SK-N-SH (cell line): ENCODE measurements at regions not wholly inside any gene's neighbourhood (a gene's known extent, or its start where the extent isn't known, plus 50 kb on each side); places are given as distances from the start of the nearest gene placed in this dataset.

Experiments used
- CTCF ChIA-PET: fragments of 300-600, 350-600 bp; formaldehyde crosslinking; extraction: SDS; loops from one replicate; lab custom pipeline; 2021; lab: Yijun Ruan, JAX
- POLR2A ChIA-PET: fragments of 350-600 bp; sonication (Branson Sonifier 250); formaldehyde crosslinking; extraction: SDS; loops from one replicate; lab custom pipeline; 2020; ENCODE audit warnings: antibody characterized with exemption, inconsistent platforms; lab: Yijun Ruan, JAX
- DNase-seq: peaks from one replicate; pipeline ENCODE4 v3.0.0; 2012
- H2AFZ ChIP-seq: fragments of 200-600 bp; sonication (generic); 2 replicates; pipeline ENCODE4 v1.8.1; 2016; ENCODE audit warnings: antibody characterized with exemption, mild to moderate bottlenecking, low read depth
- H3F3A ChIP-seq: fragments of 200-600 bp; sonication (generic); replicated peaks from 2 replicates; pipeline ENCODE3; 2016; ENCODE audit warnings: antibody characterized with exemption, mild to moderate bottlenecking; ENCODE audit not compliant: insufficient read depth
- H3K27ac ChIP-seq, 2 experiments: fragments of 200-500 bp in 1 of 2; fragments of 200-600 bp in 1 of 2; sonication (Bioruptor generic) in 1 of 2; sonication (generic), shearing (Covaris generic) in 1 of 2; 2 replicates each; pipeline versions ENCODE4 v1.5.1 to v1.6.1; 2014 to 2016; ENCODE audit warnings: low read depth in 2 of 2, inconsistent platforms in 1 of 2, low read length in 1 of 2, mild to moderate bottlenecking in 1 of 2, mixed read lengths in 1 of 2
- H3K27me3 ChIP-seq: fragments of 200-600 bp; sonication (generic), shearing (Covaris generic); 2 replicates; pipeline ENCODE4 v1.6.1; 2016; ENCODE audit warnings: mixed run types; ENCODE audit not compliant: insufficient read depth
- H3K36me3 ChIP-seq, 2 experiments: fragments of 200-500 bp in 1 of 2; fragments of 200-600 bp in 1 of 2; sonication (Bioruptor generic) in 1 of 2; sonication (generic) in 1 of 2; replicated peaks in 1 of 2; 2 replicates each; pipeline versions ENCODE3 to v1.5.1; 2014 to 2016; ENCODE audit warnings: low read length in 1 of 2, mild to moderate bottlenecking in 1 of 2; ENCODE audit not compliant: insufficient read depth in 2 of 2, control insufficient read depth in 1 of 2
- H3K4me1 ChIP-seq, 2 experiments: fragments of 200-500 bp in 1 of 2; fragments of 200-600 bp in 1 of 2; sonication (Bioruptor generic) in 1 of 2; sonication (generic), shearing (Covaris generic) in 1 of 2; 2 replicates each; pipeline versions ENCODE4 v1.5.1 to v1.6.1; 2014 to 2016; ENCODE audit warnings: low read depth in 1 of 2, low read length in 1 of 2, mixed run types in 1 of 2; ENCODE audit not compliant: insufficient read depth in 2 of 2, control insufficient read depth in 1 of 2
- H3K4me2 ChIP-seq: fragments of 200-600 bp; sonication (generic), shearing (Covaris generic); 2 replicates; pipeline ENCODE4 v1.6.1; 2017; ENCODE audit warnings: mixed run types
- H3K4me3 ChIP-seq, 2 experiments: fragments of 200-500 bp in 1 of 2; fragments of 200-600 bp in 1 of 2; sonication (Bioruptor generic) in 1 of 2; sonication (generic), shearing (Covaris generic) in 1 of 2; 2 replicates each; pipeline versions ENCODE4 v1.5.1 to v1.8.1; 2014 to 2016; ENCODE audit warnings: low read depth in 2 of 2, inconsistent platforms in 1 of 2, low read length in 1 of 2, mild to moderate bottlenecking in 1 of 2, mixed read lengths in 1 of 2, moderate library complexity in 1 of 2
- H3K79me2 ChIP-seq: fragments of 200-600 bp; sonication (generic); 2 replicates; pipeline ENCODE4 v1.8.1; 2017; ENCODE audit warnings: mild to moderate bottlenecking; ENCODE audit not compliant: insufficient read depth
- H3K9ac ChIP-seq: fragments of 200-600 bp; sonication (generic); 2 replicates; pipeline ENCODE4 v1.6.1; 2017; ENCODE audit warnings: mixed run types
- H3K9me2 ChIP-seq: fragments of 200-600 bp; sonication (generic); 2 replicates; pipeline ENCODE4 v1.6.1; 2017; ENCODE audit warnings: mixed run types
- H3K9me3 ChIP-seq: fragments of 200-600 bp; sonication (generic); 2 replicates; pipeline ENCODE4 v1.6.1; 2017; ENCODE audit warnings: mixed run types, mild to moderate bottlenecking, moderate library complexity
- H4K20me1 ChIP-seq: fragments of 200-600 bp; sonication (generic); 2 replicates; pipeline ENCODE4 v1.6.1; 2017; ENCODE audit warnings: mild to moderate bottlenecking, mixed run types; ENCODE audit not compliant: insufficient read depth
- CTCF ChIP-seq: fragments of 200-600 bp; sonication (generic); IDR thresholded peaks from 2 replicates; pipeline ENCODE4 v1.6.1; 2017; ENCODE audit warnings: antibody characterized with exemption, mild to moderate bottlenecking, moderate library complexity
- ELF1 ChIP-seq: IDR thresholded peaks from 2 replicates; pipeline ENCODE4 v1.4.0; 2012
- EP300 ChIP-seq, 2 experiments: IDR thresholded peaks; 2 replicates each; pipeline versions ENCODE4 v1.4.0 to v1.6.1; 2012; ENCODE audit warnings: borderline replicate concordance in 1 of 2, low read depth in 1 of 2, low read length in 1 of 2
- FOSL2 ChIP-seq: IDR thresholded peaks from 2 replicates; pipeline ENCODE4 v1.4.0; 2012; ENCODE audit warnings: low read depth, mild to moderate bottlenecking, moderate library complexity, borderline replicate concordance
- FOXJ3 ChIP-seq: sonication (generic); formaldehyde crosslinking; IDR thresholded peaks from 2 replicates; pipeline ENCODE4 v1.5.1; 2020; ENCODE audit warnings: mild to moderate bottlenecking, missing genetic modification reagents
- GABPA ChIP-seq: IDR thresholded peaks from 2 replicates; pipeline ENCODE4 v1.4.0; 2012; ENCODE audit warnings: low read depth, mild to moderate bottlenecking
- IRF3 ChIP-seq: fragments of 150-350 bp; IDR thresholded peaks from 2 replicates; pipeline ENCODE4 v1.6.1; 2016; ENCODE audit warnings: mild to moderate bottlenecking, low read depth, low read length
- JUND ChIP-seq: IDR thresholded peaks from 2 replicates; pipeline ENCODE4 v1.4.0; 2012
- MXI1 ChIP-seq: IDR thresholded peaks from 2 replicates; pipeline ENCODE4 v1.6.1; 2012; ENCODE audit warnings: mild to moderate bottlenecking, low read depth, low read length, improper control_type of control experiment
- NRF1 ChIP-seq: IDR thresholded peaks from 2 replicates; pipeline ENCODE4 v1.6.1; 2012; ENCODE audit warnings: low read depth, mild to moderate bottlenecking, low read length
- POLR2AphosphoS5 ChIP-seq: IDR thresholded peaks from 2 replicates; pipeline ENCODE4 v1.6.1; 2012; ENCODE audit warnings: low read depth, low read length
- RCOR1 ChIP-seq: fragments of 150-350 bp; IDR thresholded peaks from 2 replicates; pipeline ENCODE4 v1.6.1; 2017; ENCODE audit warnings: antibody characterized with exemption, low read length
- RFX5 ChIP-seq: IDR thresholded peaks from 2 replicates; pipeline ENCODE4 v1.6.1; 2012; ENCODE audit warnings: mild to moderate bottlenecking, improper control_type of control experiment, low read length
- RXRA ChIP-seq: IDR thresholded peaks from 2 replicates; pipeline ENCODE4 v1.4.0; 2012; ENCODE audit warnings: low read depth, mild to moderate bottlenecking, borderline replicate concordance
- SIN3A ChIP-seq: IDR thresholded peaks from 2 replicates; pipeline ENCODE4 v1.6.1; 2012; ENCODE audit warnings: low read depth, mild to moderate bottlenecking, low read length, moderate library complexity, borderline replicate concordance
- SMC3 ChIP-seq: IDR thresholded peaks from 2 replicates; pipeline ENCODE4 v1.6.1; 2012; ENCODE audit warnings: low read depth, low read length, improper control_type of control experiment
- TAF1 ChIP-seq: IDR thresholded peaks from 2 replicates; pipeline ENCODE4 v1.6.1; 2012; ENCODE audit warnings: low read depth, mild to moderate bottlenecking, low read length, moderate library complexity, borderline replicate concordance
- TEAD4 ChIP-seq: IDR thresholded peaks from 2 replicates; pipeline ENCODE4 v1.4.0; 2012; ENCODE audit warnings: mild to moderate bottlenecking, borderline replicate concordance; ENCODE audit not compliant: insufficient read depth
- YY1 ChIP-seq: IDR thresholded peaks from 2 replicates; pipeline ENCODE4 v1.4.0; 2012; ENCODE audit warnings: low read depth, mild to moderate bottlenecking
- WGBS: methylation state at CpG from one replicate; pipeline ENCODE4 v1.1.6; 2017; ENCODE audit warnings: low lambda C conversion rate; 5-methylcytosine and 5-hydroxymethylcytosine counted together
- TF ChIP-seq, protein P1 (sequence below): fragments of 150-350 bp; IDR thresholded peaks from 2 replicates; pipeline ENCODE4 v1.6.1; 2017; ENCODE audit warnings: antibody characterized with exemption, low read length, low read depth, borderline replicate concordance
- TF ChIP-seq, protein P2 (sequence below): IDR thresholded peaks from 2 replicates; pipeline ENCODE4 v1.4.0; 2012; ENCODE audit warnings: low read depth, borderline replicate concordance

DNA sequence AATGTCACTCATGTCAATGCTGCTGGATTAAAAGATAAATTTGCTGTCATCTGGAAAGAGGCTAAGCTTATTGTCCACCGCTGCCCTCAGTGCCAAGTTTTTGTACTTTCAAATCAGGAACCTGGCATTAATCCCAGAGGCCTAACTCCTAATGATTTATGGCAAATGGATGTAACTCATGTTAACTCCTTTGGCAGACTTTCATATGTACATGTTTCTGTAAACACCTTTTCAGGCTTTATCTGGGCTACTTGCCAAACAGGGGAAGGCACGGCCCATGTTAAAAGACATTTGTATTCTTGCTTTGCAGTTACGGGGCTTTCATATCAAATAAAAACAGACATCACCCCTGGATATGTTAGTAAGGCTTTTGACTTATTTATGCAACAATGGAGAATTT, 608.0 kb upstream of the ACO1 start (continued):
- TF ChIP-seq RFX5 (no peak), GABPA (no peak), SIN3A (no peak), POLR2AphosphoS5 (no peak)

DNA sequence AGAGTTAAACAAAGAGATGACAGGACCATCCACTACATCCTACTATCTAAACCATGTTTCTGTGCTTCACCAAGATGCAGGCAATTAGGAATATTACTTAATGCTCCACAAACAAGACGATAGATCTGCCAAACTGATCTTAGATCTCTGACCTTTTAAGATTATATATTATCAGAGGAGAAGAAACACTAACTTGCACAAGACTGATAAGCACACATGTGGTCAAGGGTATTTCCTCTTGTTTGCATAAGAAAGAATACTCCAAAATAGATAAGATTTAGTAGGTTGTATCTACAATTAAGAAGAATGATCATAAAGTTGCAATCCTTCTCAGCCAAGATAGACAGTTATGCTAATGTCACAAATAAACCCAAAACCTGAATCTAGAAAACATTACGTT, 601.0 kb upstream of the ACO1 start:
- Histone ChIP-seq H3F3A (no peaks in the 10 kb centered on the region), H4K20me1 (no peaks in the 10 kb centered on the region), H3K4me2 (no peak overlapping the region), H3K4me1 (no peaks in the 10 kb centered on the region), H3K9me2 (0 out of 2 replicates have a peak, but pooled peaks cover 5% of the 10 kb centered on the region), H3K36me3 (no peaks in the 10 kb centered on the region), H3K27me3 (no peaks in the 10 kb centered on the region)
- CTCF ChIA-PET: no interaction called here
- no peak for DNase-seq
- no peak for TF ChIP-seq NRF1
- TF ChIP-seq YY1: no peak
- TF ChIP-seq TEAD4: no peak
- no peak for TF ChIP-seq TAF1
- no peak for TF ChIP-seq FOSL2
- no peak for TF ChIP-seq EP300 (IDR thresholded peaks at IDR 0.05; ENCODE audit: borderline replicate concordance in 1 of 2, low read depth in 1 of 2, low read length in 1 of 2)
- TF ChIP-seq RXRA: no peak
- TF ChIP-seq JUND: no peak
- TF ChIP-seq FOXJ3 (CRISPR knock-in tag): no peak
- no peak for TF ChIP-seq SIN3A
- no peak for TF ChIP-seq SMC3
- no peak for TF ChIP-seq CTCF
- no peak for TF ChIP-seq ELF1
- no peak for TF ChIP-seq RFX5
- TF ChIP-seq, protein P1, sequence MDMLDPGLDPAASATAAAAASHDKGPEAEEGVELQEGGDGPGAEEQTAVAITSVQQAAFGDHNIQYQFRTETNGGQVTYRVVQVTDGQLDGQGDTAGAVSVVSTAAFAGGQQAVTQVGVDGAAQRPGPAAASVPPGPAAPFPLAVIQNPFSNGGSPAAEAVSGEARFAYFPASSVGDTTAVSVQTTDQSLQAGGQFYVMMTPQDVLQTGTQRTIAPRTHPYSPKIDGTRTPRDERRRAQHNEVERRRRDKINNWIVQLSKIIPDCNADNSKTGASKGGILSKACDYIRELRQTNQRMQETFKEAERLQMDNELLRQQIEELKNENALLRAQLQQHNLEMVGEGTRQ: no peak
- TF ChIP-seq MXI1: no peak
- no peak for TF ChIP-seq GABPA
- TF ChIP-seq RCOR1: no peak
- TF ChIP-seq IRF3: no peak
- TF ChIP-seq, protein P2, sequence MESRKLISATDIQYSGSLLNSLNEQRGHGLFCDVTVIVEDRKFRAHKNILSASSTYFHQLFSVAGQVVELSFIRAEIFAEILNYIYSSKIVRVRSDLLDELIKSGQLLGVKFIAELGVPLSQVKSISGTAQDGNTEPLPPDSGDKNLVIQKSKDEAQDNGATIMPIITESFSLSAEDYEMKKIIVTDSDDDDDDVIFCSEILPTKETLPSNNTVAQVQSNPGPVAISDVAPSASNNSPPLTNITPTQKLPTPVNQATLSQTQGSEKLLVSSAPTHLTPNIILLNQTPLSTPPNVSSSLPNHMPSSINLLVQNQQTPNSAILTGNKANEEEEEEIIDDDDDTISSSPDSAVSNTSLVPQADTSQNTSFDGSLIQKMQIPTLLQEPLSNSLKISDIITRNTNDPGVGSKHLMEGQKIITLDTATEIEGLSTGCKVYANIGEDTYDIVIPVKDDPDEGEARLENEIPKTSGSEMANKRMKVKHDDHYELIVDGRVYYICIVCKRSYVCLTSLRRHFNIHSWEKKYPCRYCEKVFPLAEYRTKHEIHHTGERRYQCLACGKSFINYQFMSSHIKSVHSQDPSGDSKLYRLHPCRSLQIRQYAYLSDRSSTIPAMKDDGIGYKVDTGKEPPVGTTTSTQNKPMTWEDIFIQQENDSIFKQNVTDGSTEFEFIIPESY: no peak
- TF ChIP-seq, all 33 proteins: peak for 0
- Histone ChIP-seq H2AFZ (no peak overlapping the region), H3K4me3 (no peak overlapping the region), H3K27ac (no peak overlapping the region), H3K9me3 (0 out of 2 replicates have a peak, but pooled peaks cover 8% of the 10 kb centered on the region), H3K9ac (no peak overlapping the region), H3K79me2 (no peaks in the 10 kb centered on the region)
- 20% methylated on average over 2 of the region's 2 CpGs for WGBS
- POLR2A ChIA-PET: no interaction called here
